Omental fat pad (tissue), 3 donors: ENCODE measurements at regions not wholly inside any gene's neighbourhood (a gene's known extent, or its start where the extent isn't known, plus 50 kb on each side); places are given as distances from the start of the nearest gene placed in this dataset.

Experiments
- ATAC-seq: fragments of 150-250 bp; one replicate; pipeline ENCODE4 v1.9.1; 2016; ENCODE audit warnings: mild to moderate bottlenecking, moderate library complexity; ENCODE audit not compliant: low FRiP score
- DNase-seq: peaks from one replicate; pipeline ENCODE4 v3.0.0-alpha.2; 2019; ENCODE audit warnings: low spot score
- CTCF ChIP-seq, 3 donors: fragments of 450-650 bp; IDR thresholded peaks; one replicate each; pipeline ENCODE4 v1.5.1; 2016 to 2017; ENCODE audit warnings: antibody characterized with exemption in 3 of 3, mild to moderate bottlenecking in 3 of 3, moderate library complexity in 2 of 3

- no peak for TF ChIP-seq CTCF (IDR thresholded peaks at IDR 0.05)
- no peak for DNase-seq
- no peak for ATAC-seq
Observed at GRCh38 chr3:78244136-78244535, 1204.2 kb downstream of the ROBO2 start.

DNA sequence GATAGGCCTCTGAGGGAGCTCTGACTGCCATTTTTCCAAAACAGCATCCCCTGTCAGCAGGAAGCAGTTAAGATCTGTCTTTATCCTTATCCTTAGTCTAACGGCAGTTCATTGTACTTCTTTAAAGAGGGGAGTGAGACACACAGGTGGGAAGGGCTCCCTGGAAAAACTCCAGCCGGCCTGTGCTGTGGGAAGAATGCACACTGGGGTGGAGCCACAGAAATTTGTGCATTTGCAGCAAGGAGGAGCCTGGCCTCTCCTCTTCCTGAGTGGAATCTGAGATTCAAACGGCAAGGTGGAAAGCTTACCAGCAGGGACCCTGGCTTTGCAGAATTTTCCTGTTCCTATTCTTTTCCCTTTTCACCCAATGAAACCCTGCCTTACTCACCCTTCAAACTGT lies 1209.4 kb downstream of the ROBO2 start:
- no peak for ATAC-seq
- TF ChIP-seq CTCF (IDR thresholded peaks at IDR 0.05): no peak
- no peak for DNase-seq

- DNase-seq (no peak), ATAC-seq (no peak)
- no peak for TF ChIP-seq CTCF (IDR thresholded peaks at IDR 0.05)
Observed at GRCh38 chr3:78253860-78254259, 1214.0 kb downstream of the ROBO2 start.

DNA sequence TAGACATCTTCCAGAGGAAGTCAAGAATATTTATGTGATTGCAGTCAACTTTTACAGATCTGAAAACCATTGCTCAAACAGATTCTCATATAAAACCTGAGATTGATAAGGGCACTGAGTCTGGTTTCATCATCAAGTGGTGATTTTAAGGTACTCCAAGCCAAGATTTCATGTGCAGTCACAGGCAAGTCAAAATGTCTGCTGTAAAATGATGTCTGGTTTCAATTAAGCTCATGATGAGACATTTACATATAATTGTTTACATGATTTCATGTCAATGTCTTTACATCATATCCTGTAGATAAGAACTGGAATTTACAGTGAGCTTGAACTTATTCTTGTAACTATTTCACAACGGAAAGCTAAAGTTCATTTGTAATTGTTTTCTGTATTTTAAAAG lies 1215.5 kb downstream of the ROBO2 start:
- no peak for ATAC-seq
- no peak for DNase-seq
- no peak for TF ChIP-seq CTCF (IDR thresholded peaks at IDR 0.05)

DNA sequence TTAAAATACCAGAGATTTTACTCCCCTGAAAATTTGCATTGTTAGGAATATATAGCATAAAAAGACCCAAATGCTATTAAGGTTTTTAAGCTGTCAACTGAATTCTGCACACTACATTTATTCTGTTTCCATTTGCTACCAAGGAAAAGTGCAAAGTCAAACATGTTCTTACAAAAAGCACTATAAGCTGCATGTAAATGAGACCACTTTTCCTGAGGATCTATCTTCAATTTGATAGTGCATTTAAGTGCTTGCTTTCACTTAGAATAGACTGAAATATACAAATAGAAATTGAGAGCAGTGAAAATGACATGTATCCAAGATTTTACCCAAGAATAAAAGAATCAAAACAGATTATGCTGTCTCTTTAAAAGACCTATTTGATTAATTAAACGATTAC lies 1216.2 kb downstream of the ROBO2 start:
- DNase-seq: no peak
- no peak for ATAC-seq
- TF ChIP-seq CTCF (IDR thresholded peaks at IDR 0.05): no peak

- no peak for TF ChIP-seq CTCF (IDR thresholded peaks at IDR 0.05)
- no peak for DNase-seq
- no peak for ATAC-seq
Observed at GRCh38 chr3:78257951-78258530, 1218.1 kb downstream of the ROBO2 start.

DNA sequence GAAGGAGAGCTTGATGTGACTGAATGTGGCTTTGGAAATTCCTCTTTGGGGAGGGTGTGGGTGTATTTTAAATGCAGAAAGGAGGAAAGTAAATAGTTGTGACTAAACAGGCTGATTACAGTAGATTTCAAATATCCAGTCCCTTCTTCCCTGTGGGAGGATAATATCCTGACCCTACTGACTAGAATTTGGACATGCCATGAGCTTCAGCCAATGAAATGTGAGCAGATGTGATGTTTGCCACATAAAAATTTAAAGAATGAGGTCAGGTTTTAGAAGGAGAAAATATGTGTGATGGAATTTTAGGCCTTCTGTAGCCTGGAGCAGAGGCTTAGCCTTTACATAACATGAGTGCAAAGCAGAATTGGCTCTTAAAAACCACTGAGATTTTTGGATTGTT lies 1218.9 kb downstream of the ROBO2 start:
- ATAC-seq (no peak), DNase-seq (no peak)
- TF ChIP-seq CTCF (IDR thresholded peaks at IDR 0.05): no peak
